Fibroblast of mammary gland (primary cell): ENCODE measurements at regions not wholly inside any gene's neighbourhood (a gene's known extent, or its start where the extent isn't known, plus 50 kb on each side); places are given as distances from the start of the nearest gene placed in this dataset.
A peak's percentile ranks its signal among the peaks of the same experiment; 100 is the strongest.
"Not testable (repeated sequence)": the region's sequence is repeated elsewhere in the genome, so short reads cannot be mapped to it uniquely, and the experiment has no call there.

Experiments
- DNase-seq: peaks from one replicate; pipeline ENCODE4 v3.0.0-alpha.2; 2010; ENCODE audit warnings: low read depth
- H3K4me3 ChIP-seq: 2 replicates; pipeline ENCODE4 v1.5.1; 2011; ENCODE audit warnings: low read depth, mild to moderate bottlenecking, low read length, moderate library complexity; ENCODE audit not compliant: control insufficient read depth
- CTCF ChIP-seq: conservative IDR thresholded peaks from 2 replicates; pipeline ENCODE4 v1.5.1; 2011; ENCODE audit warnings: low read depth, low read length, inconsistent platforms; ENCODE audit not compliant: control insufficient read depth, insufficient read depth

- no peak overlapping the region for H3K4me3 ChIP-seq
- DNase-seq, result peak; percentile 76
- TF ChIP-seq CTCF, result no peak
Measured at GRCh38 chr7:16268821-16269768, 152.2 kb downstream of the CRPPA start.

DNA sequence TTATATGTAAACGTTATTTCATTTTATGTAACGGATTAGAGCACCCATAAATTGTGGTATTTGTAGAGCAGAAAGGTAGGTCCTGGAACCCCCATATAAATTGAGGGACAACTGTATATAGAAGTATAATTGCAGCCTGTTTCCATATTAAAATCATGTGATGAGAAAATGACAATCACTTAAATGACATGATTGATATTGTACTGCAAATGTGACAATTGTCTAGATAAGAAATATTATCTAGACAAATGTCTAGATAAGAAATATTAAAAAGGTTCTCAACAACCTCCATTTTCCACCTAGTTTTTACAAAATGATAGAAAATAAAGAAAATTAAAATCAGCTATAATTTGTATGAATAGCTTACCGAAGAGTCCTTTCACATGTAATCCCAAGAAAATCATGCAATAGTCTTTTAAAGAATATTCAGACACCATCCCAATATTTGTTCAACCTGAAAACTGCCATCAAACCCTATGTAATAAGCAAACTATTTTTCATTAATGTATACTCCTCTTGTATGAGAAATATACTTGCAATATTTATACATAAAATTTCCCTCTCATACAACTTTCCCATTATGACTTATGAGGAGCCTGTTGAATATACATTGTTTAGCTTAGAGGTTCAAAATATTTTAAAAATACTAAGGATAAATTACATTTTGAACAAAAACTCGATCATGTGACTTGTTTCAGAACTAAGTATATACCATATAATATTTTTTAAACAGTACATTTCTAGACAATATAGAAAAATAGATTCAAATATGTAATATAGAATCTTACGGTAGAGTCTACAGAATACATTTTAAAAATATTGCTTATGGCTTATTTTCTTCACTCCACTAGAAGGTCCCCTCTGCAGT is 153.2 kb downstream of the CRPPA start:
- no peak overlapping the region for H3K4me3 ChIP-seq
- DNase-seq, result no peak
- TF ChIP-seq CTCF, result no peak

DNA sequence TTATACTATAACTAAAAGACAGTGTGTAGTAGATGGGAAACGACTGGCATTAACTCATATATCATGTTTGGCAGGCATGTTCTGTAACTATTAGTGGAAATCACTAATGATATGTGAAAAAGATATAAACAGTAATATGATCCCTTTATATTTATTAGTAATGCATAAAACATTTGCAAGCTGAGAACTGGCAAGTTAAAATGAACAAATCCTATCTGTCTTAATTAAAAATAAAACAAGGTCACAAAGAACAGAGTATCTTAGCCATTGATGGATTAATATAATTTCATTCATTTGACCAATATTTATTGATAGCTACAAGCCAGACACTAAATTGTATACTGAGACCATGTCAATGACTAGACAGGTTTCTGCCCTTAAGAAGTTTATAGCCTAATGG is 154.5 kb downstream of the CRPPA start:
- no peak for TF ChIP-seq CTCF
- DNase-seq, result no peak
- no peak overlapping the region for H3K4me3 ChIP-seq

- DNase-seq, H3K4me3 ChIP-seq: not testable (repeated sequence)
Measured at GRCh38 chr7:16266470-16266869, 154.9 kb downstream of the CRPPA start.

DNA sequence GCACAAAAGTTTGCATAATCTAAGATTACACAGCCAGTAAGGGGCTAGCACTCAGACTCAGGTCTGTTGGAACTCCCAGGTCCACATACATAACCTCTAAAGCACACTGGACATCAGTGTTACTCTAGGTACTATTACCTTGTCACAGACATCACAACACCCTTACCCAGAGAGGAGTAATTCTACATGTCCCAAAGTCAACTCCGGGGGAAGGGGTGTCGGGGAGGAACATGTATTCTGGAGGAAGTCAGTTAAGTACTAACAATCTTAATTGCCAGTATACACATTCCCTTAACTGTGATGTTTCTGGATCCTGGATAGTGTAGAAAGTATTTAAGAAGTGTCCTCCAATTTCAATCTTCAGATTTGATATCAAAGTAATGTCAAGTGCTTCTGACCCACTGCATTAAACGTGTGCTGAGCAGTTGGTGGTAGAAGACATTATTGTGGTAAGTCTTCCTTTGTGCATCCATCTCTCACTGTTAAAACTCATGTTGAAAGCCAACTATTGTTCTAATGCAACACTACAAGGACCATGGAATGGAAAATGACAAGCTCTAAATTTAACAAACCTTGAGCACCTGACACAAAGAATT is 155.4 kb downstream of the CRPPA start:
- TF ChIP-seq CTCF, result no peak
- no peak for DNase-seq
- H3K4me3 ChIP-seq, result no peak overlapping the region

- TF ChIP-seq CTCF, result no peak
- no peak overlapping the region for H3K4me3 ChIP-seq
- DNase-seq, result no peak
Measured at GRCh38 chr7:16264823-16265804, 156.2 kb downstream of the CRPPA start.
